ENCODE measurements at regions not wholly inside any gene's neighbourhood (a gene's known extent, or its start where the extent isn't known, plus 50 kb on each side); places are given as distances from the start of the nearest gene placed in this dataset.

- TF ChIP-seq ZFX (IDR thresholded peaks at IDR 0.05) (no peak), CTCF (conservative IDR thresholded peaks at IDR 0.05) (no peak)
These were observed 123.8 kb upstream of the LIFR start for GRCh38 chr5:38680094-38680825.

GRCh38 chr5:38681029-38681706 is 124.7 kb upstream of the LIFR start:
- no peak overlapping the region for H3K27ac ChIP-seq
- TF ChIP-seq CTCF (conservative IDR thresholded peaks at IDR 0.05): no peak
- no peak for TF ChIP-seq ZFX (IDR thresholded peaks at IDR 0.05)

More at GRCh38 chr5:38680094-38680825, 123.8 kb upstream of the LIFR start:
- no peak overlapping the region for H3K27ac ChIP-seq

GRCh38 chr5:38681966-38682365 is 125.5 kb upstream of the LIFR start:
- TF ChIP-seq ZFX (IDR thresholded peaks at IDR 0.05): no peak
- TF ChIP-seq CTCF (conservative IDR thresholded peaks at IDR 0.05): no peak
- H3K27ac ChIP-seq: no peak overlapping the region

GRCh38 chr5:38686658-38687057 is 130.2 kb upstream of the LIFR start:
- no peak overlapping the region; the same call in 1 of the 2 replicates for H3K27ac ChIP-seq
- TF ChIP-seq CTCF (conservative IDR thresholded peaks at IDR 0.05): no peak
- TF ChIP-seq ZFX (IDR thresholded peaks at IDR 0.05): no peak

GRCh38 chr5:38692346-38692745 is 135.9 kb upstream of the LIFR start:
- peak overlapping the region; percentile 80; the same call in 1 of the 2 replicates for H3K27ac ChIP-seq
- no peak for TF ChIP-seq ZFX (IDR thresholded peaks at IDR 0.05)
- TF ChIP-seq CTCF (conservative IDR thresholded peaks at IDR 0.05): no peak

- TF ChIP-seq ZFX (IDR thresholded peaks at IDR 0.05) (no peak), CTCF (conservative IDR thresholded peaks at IDR 0.05) (no peak)
- H3K27ac ChIP-seq: peak overlapping the region; percentile 80
These were observed 136.5 kb upstream of the LIFR start for GRCh38 chr5:38692781-38693527.
